ENCODE measurements at regions not wholly inside any gene's neighbourhood (a gene's known extent, or its start where the extent isn't known, plus 50 kb on each side); places are given as distances from the start of the nearest gene placed in this dataset.

DNA sequence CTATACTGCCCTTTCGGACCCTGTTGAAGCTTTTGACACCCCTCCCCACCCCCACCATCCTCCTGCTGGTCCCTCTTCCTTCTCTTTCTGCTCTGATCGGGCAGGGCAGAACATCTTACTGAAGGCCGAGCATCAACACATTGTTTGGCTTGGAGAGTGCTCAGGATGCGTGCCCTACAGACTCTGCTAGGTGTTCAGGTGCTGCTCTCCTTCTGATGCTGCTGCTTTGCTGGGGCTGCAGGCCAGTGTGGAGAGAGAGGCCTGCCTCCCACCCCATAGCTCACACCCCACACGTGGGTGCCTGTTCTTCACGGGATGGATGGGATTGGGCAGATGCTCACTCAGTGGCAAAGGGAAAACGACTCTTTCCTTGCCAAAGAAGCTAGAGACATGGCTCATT lies 89.8 kb upstream of the ONECUT1 start:
- Histone ChIP-seq H3K4me1 (ENCODE audit: insufficient read depth) (no peaks in the 10 kb centered on the region), H3K4me3 (no peak overlapping the region), H3K27ac (no peak overlapping the region), H3K36me3 (no peaks in the 10 kb centered on the region), H3K27me3 (no peaks in the 10 kb centered on the region), H3K9me3 (no peaks in the 10 kb centered on the region)
- TF ChIP-seq EP300 (IDR thresholded peaks at IDR 0.05) (no peak), POLR2A (IDR thresholded peaks at IDR 0.05) (no peak)
- TF ChIP-seq, protein P1, sequence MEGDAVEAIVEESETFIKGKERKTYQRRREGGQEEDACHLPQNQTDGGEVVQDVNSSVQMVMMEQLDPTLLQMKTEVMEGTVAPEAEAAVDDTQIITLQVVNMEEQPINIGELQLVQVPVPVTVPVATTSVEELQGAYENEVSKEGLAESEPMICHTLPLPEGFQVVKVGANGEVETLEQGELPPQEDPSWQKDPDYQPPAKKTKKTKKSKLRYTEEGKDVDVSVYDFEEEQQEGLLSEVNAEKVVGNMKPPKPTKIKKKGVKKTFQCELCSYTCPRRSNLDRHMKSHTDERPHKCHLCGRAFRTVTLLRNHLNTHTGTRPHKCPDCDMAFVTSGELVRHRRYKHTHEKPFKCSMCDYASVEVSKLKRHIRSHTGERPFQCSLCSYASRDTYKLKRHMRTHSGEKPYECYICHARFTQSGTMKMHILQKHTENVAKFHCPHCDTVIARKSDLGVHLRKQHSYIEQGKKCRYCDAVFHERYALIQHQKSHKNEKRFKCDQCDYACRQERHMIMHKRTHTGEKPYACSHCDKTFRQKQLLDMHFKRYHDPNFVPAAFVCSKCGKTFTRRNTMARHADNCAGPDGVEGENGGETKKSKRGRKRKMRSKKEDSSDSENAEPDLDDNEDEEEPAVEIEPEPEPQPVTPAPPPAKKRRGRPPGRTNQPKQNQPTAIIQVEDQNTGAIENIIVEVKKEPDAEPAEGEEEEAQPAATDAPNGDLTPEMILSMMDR (IDR thresholded peaks at IDR 0.05), result no peak
- DNase-seq, result no peak
- intact Hi-C loops (cut with DNase I), result loop anchor here in 1 of 4 donors (10.0 kb wide), 1 partner anchor 65 kb away; no protein-coding TSS in a partner anchor
- WGBS, 3 donors, result 47 to 50% (median 48%) methylated on average over 7 of the region's 7 CpGs

DNA sequence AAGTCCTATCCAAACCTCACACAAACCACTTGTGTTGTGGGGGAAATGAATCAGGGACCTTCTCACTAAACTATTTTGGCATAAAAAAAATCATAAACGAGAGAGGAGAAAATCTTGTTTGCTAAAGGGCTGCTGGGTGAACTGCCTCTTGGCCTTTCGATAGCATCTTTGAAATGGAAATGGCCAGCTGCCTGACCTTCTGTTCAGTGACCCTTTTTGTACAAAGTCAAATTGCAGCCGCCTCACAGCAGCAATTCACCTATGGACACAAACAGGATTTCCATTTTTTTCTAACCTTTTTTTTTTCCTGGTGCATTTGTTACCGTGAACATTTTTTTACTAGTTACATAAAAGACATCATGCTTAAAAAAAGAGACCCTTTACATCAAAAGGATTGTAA lies 89.0 kb upstream of the ONECUT1 start:
- no peaks in the 10 kb centered on the region for H3K27me3 ChIP-seq
- H3K9me3 ChIP-seq, result no peaks in the 10 kb centered on the region
- no peaks in the 10 kb centered on the region for H3K4me1 ChIP-seq (ENCODE audit: insufficient read depth)
- no peak overlapping the region for H3K4me3 ChIP-seq
- no peak for TF ChIP-seq EP300 (IDR thresholded peaks at IDR 0.05)
- TF ChIP-seq, protein P1 (IDR thresholded peaks at IDR 0.05), result no peak
- TF ChIP-seq POLR2A (IDR thresholded peaks at IDR 0.05), result no peak
- no peak for DNase-seq
- intact Hi-C loops (cut with DNase I), result no loop called here
- WGBS, 3 donors, result 35 to 38% (median 36%) methylated on average over 4 of the region's 4 CpGs
- H3K27ac ChIP-seq, result no peak overlapping the region
- no peaks in the 10 kb centered on the region for H3K36me3 ChIP-seq

DNA sequence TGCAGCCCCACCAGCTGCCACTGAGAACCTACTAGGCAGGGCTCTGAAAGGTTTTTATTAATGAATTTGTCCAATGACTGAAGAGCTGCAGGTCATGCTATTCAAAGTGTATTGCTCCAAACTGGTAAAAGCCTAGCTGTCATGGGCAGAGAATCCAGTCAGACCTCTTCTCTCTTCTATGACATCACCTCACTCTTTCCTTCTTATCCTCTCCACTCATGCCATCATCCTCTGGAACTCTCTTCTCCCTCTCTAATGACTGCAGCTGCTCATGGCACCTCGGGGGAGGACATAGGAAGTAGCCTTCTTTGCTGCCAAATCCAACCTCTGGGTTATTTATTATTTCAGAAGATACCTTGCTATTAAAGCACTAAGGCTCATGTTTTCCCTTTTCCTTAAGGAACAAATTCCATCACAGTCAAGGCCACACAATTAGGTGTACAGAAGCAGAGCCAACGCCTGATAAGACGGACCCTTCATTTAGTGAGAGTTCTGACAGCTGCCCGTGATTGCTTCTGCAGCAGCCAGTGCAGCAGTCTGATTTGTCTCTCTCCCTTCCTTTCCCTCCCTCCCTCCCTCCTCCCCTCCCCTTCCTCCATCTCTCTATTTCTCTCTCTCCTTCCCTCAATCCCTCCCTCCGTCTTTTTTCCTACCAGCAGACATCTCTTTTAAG lies 87.0 kb upstream of the ONECUT1 start:
- Histone ChIP-seq H3K4me1 (ENCODE audit: insufficient read depth) (no peaks in the 10 kb centered on the region), H3K27ac (no peak overlapping the region), H3K4me3 (no peak overlapping the region), H3K36me3 (no peaks in the 10 kb centered on the region), H3K27me3 (no peaks in the 10 kb centered on the region), H3K9me3 (no peaks in the 10 kb centered on the region)
- no peak for DNase-seq
- intact Hi-C loops (cut with DNase I), result no loop called here
- TF ChIP-seq EP300 (IDR thresholded peaks at IDR 0.05), result no peak
- TF ChIP-seq POLR2A (IDR thresholded peaks at IDR 0.05), result no peak
- TF ChIP-seq, protein P1 (IDR thresholded peaks at IDR 0.05), result no peak
- 1 to 6% (median 3%) methylated on average over 5 of the region's 5 CpGs for WGBS, 3 donors

DNA sequence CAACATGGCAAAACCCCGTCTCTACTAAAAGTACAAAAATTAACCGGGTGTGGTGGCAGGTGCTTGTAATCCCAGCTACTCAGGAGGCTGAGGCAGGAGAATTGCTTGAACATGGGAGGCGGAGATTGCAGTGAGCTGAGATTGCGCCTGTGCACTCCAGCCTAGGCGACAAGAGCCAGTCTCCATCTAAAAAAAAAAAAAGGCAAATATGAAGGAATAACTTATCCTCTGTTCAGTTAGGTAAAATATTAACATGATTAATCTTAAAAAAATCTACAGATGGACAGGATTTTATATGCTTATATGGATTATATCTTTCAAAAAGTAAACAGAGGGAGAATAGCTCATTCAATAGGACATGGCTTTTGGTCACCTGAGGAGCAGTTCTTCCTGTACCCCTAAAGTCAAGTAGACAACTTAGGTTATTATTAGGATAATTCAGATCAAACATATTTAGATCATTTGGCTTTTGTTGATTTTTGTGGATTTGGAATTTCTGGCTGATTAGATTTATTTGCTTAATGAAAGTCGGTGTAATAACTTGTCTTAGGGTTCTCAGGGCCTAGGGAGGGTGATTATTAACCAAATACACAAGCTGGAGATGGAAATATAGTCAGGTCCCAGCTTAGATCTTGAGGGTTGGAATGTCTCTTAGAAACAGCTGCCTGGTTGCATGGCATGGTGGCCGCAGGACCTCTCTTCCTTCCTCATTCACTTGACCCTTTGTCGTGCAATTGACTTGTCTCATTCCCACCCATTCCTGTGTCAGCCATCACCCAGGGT lies 82.1 kb upstream of the ONECUT1 start:
- TF ChIP-seq EP300 (IDR thresholded peaks at IDR 0.05) (no peak), POLR2A (IDR thresholded peaks at IDR 0.05) (no peak)
- TF ChIP-seq, protein P1 (IDR thresholded peaks at IDR 0.05), result no peak
- Histone ChIP-seq H3K27ac (no peak overlapping the region), H3K27me3 (no peaks in the 10 kb centered on the region), H3K4me1 (ENCODE audit: insufficient read depth) (no peaks in the 10 kb centered on the region), H3K9me3 (no peaks in the 10 kb centered on the region), H3K36me3 (no peaks in the 10 kb centered on the region), H3K4me3 (no peak overlapping the region)
- 82 to 83% (median 83%) methylated on average over 8 of the region's 8 CpGs for WGBS, 3 donors
- no peak for DNase-seq
- intact Hi-C loops (cut with DNase I), result no loop called here
